HFFc6 (cell line): ENCODE measurements at regions not wholly inside any gene's neighbourhood (a gene's known extent, or its start where the extent isn't known, plus 50 kb on each side); places are given as distances from the start of the nearest gene placed in this dataset.
"Not testable (repeated sequence)": the region's sequence is repeated elsewhere in the genome, so short reads cannot be mapped to it uniquely, and the experiment has no call there.

Experiments
- DNase-seq: peaks from one replicate; pipeline ENCODE4 v3.0.0-alpha.2; 2018
- H3K27ac Mint-ChIP-seq: 2 replicates; pipeline ENCODE4 v1.8.0; 2020; ENCODE audit warnings: mild to moderate bottlenecking, mixed read lengths
- H3K27me3 Mint-ChIP-seq: 2 replicates; pipeline ENCODE4 v1.8.0; 2021; ENCODE audit warnings: mild to moderate bottlenecking, moderate library complexity, mixed read lengths; ENCODE audit not compliant: insufficient read depth
- H3K36me3 Mint-ChIP-seq: 2 replicates; pipeline ENCODE4 v1.8.0; 2021; ENCODE audit warnings: low read depth, mixed read lengths
- H3K4me1 Mint-ChIP-seq: 2 replicates; pipeline ENCODE4 v1.8.0; 2020; ENCODE audit warnings: low read depth, mixed read lengths
- H3K4me3 Mint-ChIP-seq: 2 replicates; pipeline ENCODE4 v1.8.0; 2020; ENCODE audit warnings: mild to moderate bottlenecking, moderate library complexity, mixed read lengths
- H3K9me3 Mint-ChIP-seq: 2 replicates; pipeline ENCODE4 v1.8.0; 2020; ENCODE audit warnings: mild to moderate bottlenecking, mixed read lengths
- CTCF ChIP-seq: fragments of 200-600 bp; sonication (generic); IDR thresholded peaks from 2 replicates; pipeline ENCODE4 v1.5.0; 2021; ENCODE audit warnings: antibody characterized with exemption, mild to moderate bottlenecking

GRCh38 chr20:1800180-1800579 is 95.0 kb upstream of the SIRPA start:
- peaks cover 16% of the 10 kb centered on the region for H3K27me3 Mint-ChIP-seq
- TF ChIP-seq CTCF: no peak
- no peaks in the 10 kb centered on the region for H3K9me3 Mint-ChIP-seq
- no peaks in the 10 kb centered on the region for H3K36me3 Mint-ChIP-seq
- peaks cover 12% of the 10 kb centered on the region for H3K4me1 Mint-ChIP-seq
- no peak overlapping the region for H3K27ac Mint-ChIP-seq
- DNase-seq: no peak
- H3K4me3 Mint-ChIP-seq: no peak overlapping the region

DNA sequence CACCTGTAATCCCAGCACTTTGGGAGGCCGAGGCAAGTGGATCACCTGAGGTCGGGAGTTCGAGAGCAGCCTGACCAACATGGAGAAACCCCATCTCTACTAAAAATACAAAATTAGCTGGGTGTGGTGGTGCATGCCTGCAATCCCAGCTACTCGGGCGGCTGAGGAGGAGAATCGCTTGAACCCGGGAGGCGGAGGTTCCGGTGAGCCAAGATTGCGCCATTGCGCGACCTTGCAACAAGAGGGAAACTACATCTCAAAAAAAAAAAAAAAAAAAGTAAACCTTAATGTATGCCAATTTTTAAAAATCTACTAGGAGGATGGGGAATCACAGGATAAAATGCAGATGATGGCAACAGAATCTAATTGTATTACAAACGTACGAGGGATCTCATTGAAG is 95.5 kb upstream of the SIRPA start:
- not testable (repeated sequence) for H3K9me3 Mint-ChIP-seq, H3K36me3 Mint-ChIP-seq, H3K27ac Mint-ChIP-seq, H3K4me3 Mint-ChIP-seq, DNase-seq
- H3K27me3 Mint-ChIP-seq: peaks cover 20% of the 10 kb centered on the region
- peaks cover 12% of the 10 kb centered on the region for H3K4me1 Mint-ChIP-seq

DNA sequence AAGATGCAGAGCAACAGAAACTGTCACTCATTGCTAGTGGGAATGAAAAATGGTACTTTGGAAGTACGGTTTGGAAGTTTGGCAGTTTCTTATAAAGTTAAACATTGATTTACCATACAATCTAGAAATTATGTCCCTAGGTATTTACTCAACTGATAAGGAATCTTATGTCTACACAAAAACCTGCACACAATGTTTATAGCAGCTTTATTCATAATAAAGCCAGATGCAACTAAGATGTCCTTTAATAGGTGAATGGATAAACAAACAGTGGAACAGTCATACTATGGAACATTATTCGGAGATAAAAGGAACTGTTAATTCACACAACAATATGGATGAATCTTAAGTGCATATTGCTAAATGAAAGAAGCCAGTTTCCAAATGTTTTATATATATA is 96.2 kb upstream of the SIRPA start:
- peaks cover 12% of the 10 kb centered on the region for H3K4me1 Mint-ChIP-seq
- H3K9me3 Mint-ChIP-seq: no peaks in the 10 kb centered on the region
- TF ChIP-seq CTCF: no peak
- H3K4me3 Mint-ChIP-seq: no peak overlapping the region
- no peaks in the 10 kb centered on the region for H3K36me3 Mint-ChIP-seq
- no peak overlapping the region for H3K27ac Mint-ChIP-seq
- DNase-seq: no peak
- H3K27me3 Mint-ChIP-seq: peaks cover 24% of the 10 kb centered on the region

DNA sequence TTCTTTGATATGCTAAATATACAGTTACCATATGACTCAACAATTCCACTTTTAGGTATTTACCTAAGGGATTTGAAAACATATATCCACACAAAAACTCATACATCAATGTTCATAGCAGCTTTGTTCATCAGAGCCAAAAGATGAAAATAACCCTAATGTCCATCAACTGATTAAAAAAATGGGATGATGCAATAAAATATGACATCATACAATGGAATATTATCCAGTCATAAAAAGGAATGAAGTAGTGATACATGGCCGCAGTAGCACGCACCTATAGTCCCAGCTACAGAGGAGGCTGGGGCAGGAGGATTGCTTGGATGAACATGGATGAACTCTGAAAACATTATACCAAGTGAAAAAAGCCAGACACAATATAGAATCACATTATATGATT is 101.4 kb upstream of the SIRPA start:
- Mint-ChIP-seq H3K27me3 (peaks cover 27% of the 10 kb centered on the region), H3K4me1 (no peaks in the 10 kb centered on the region), H3K4me3 (no peak overlapping the region), H3K9me3 (no peaks in the 10 kb centered on the region), H3K36me3 (no peaks in the 10 kb centered on the region), H3K27ac (no peak overlapping the region)
- no peak for TF ChIP-seq CTCF
- no peak for DNase-seq

DNA sequence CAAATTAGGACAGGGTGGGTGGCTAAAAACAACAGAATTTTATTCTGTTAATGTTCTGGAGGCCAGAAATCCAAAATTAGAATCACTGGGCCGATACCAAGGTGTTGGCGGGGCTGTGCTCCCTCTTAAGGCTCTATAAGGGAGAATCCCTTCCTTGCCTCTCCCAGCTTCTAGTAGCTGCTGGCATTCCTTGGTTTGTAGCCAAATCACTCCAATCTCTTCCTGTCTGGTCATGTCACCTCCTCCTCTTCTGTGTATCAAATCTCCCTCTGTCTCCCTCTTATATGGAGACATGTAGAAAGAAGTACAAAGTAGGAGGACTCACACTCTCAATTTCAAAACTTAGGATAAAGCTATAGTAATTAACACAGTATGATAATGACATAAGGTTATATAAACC is 102.9 kb upstream of the SIRPA start:
- Mint-ChIP-seq H3K27ac (no peak overlapping the region), H3K4me1 (no peaks in the 10 kb centered on the region), H3K4me3 (no peak overlapping the region), H3K27me3 (peaks cover 37% of the 10 kb centered on the region), H3K9me3 (no peaks in the 10 kb centered on the region), H3K36me3 (no peaks in the 10 kb centered on the region)
- no peak for TF ChIP-seq CTCF
- no peak for DNase-seq

GRCh38 chr20:1790386-1790785 is 104.8 kb upstream of the SIRPA start:
- Mint-ChIP-seq H3K4me3 (no peak overlapping the region), H3K36me3 (no peaks in the 10 kb centered on the region), H3K27ac (no peak overlapping the region), H3K9me3 (no peaks in the 10 kb centered on the region), H3K4me1 (no peaks in the 10 kb centered on the region), H3K27me3 (peaks cover 49% of the 10 kb centered on the region)
- DNase-seq: no peak
- no peak for TF ChIP-seq CTCF
